Brain microvascular endothelial cell (primary cell): ENCODE measurements at regions not wholly inside any gene's neighbourhood (a gene's known extent, or its start where the extent isn't known, plus 50 kb on each side); places are given as distances from the start of the nearest gene placed in this dataset.

Experiments used
- DNase-seq: peaks from one replicate; pipeline ENCODE4 v3.0.0-alpha.2; 2020
- H3K27ac ChIP-seq: fragments of 250-450 bp; sonication (Bioruptor Pico); 2 replicates; pipeline ENCODE4 v1.5.1; 2020; ENCODE audit warnings: mild to moderate bottlenecking, moderate library complexity
- H3K27me3 ChIP-seq: fragments of 250-450 bp; sonication (Bioruptor Pico); replicated peaks from 2 replicates; pipeline ENCODE4 v1.5.1; 2020; ENCODE audit warnings: mild to moderate bottlenecking
- H3K36me3 ChIP-seq: fragments of 250-450 bp; sonication (Bioruptor Pico); replicated peaks from 2 replicates; pipeline ENCODE4 v1.5.1; 2020; ENCODE audit warnings: mild to moderate bottlenecking
- H3K4me3 ChIP-seq: 2 replicates; pipeline ENCODE4 v1.5.1; 2011; ENCODE audit warnings: low read depth, mild to moderate bottlenecking, control low read depth, low read length, moderate library complexity
- CTCF ChIP-seq: IDR thresholded peaks from 2 replicates; pipeline ENCODE4 v1.5.1; 2011; ENCODE audit warnings: low read depth, mild to moderate bottlenecking, moderate library complexity, low read length, control low read depth, inconsistent platforms; ENCODE audit errors: missing control alignments
- in situ Hi-C: cut with HindIII; loops from 2 replicates; pipeline ENCODE4 v1.10.0; 2017; ENCODE audit warnings: low sequenced_read_pairs, low pct_ligation_motif_present

GRCh38 chr2:122816803-122817202 lies 1061.4 kb downstream of the TSN start:
- DNase-seq, result no peak
- TF ChIP-seq CTCF, result no peak
- no peaks in the 10 kb centered on the region for H3K27me3 ChIP-seq
- no peak overlapping the region for H3K27ac ChIP-seq
- H3K4me3 ChIP-seq, result no peak overlapping the region
- in situ Hi-C loops, result no loop called here
- H3K36me3 ChIP-seq, result no peaks in the 10 kb centered on the region

GRCh38 chr2:122822319-122822718 lies 1066.9 kb downstream of the TSN start:
- no peak for TF ChIP-seq CTCF
- no peak for DNase-seq
- in situ Hi-C loops, result no loop called here
- H3K27ac ChIP-seq, result no peak overlapping the region
- H3K27me3 ChIP-seq, result no peaks in the 10 kb centered on the region
- no peak overlapping the region for H3K4me3 ChIP-seq
- no peaks in the 10 kb centered on the region for H3K36me3 ChIP-seq

- in situ Hi-C loops, result no loop called here
- H3K27me3 ChIP-seq, result no peaks in the 10 kb centered on the region
- no peak for TF ChIP-seq CTCF
- H3K27ac ChIP-seq, result no peak overlapping the region
- no peak for DNase-seq
- H3K4me3 ChIP-seq, result no peak overlapping the region
- H3K36me3 ChIP-seq, result no peaks in the 10 kb centered on the region
Measured at GRCh38 chr2:122830157-122830556, 1074.7 kb downstream of the TSN start.

- H3K4me3 ChIP-seq, result no peak overlapping the region
- no peaks in the 10 kb centered on the region for H3K27me3 ChIP-seq
- H3K36me3 ChIP-seq, result no peaks in the 10 kb centered on the region
- in situ Hi-C loops, result no loop called here
- no peak overlapping the region for H3K27ac ChIP-seq
- DNase-seq, result no peak
- no peak for TF ChIP-seq CTCF
Measured at GRCh38 chr2:122831649-122832048, 1076.2 kb downstream of the TSN start.

GRCh38 chr2:122843503-122843902 lies 1088.1 kb downstream of the TSN start:
- H3K27me3 ChIP-seq, result no peaks in the 10 kb centered on the region
- no peak for TF ChIP-seq CTCF
- in situ Hi-C loops, result no loop called here

GRCh38 chr2:122851161-122851560 lies 1095.7 kb downstream of the TSN start:
- in situ Hi-C loops, result no loop called here
- no peaks in the 10 kb centered on the region for H3K27me3 ChIP-seq
- H3K27ac ChIP-seq, result no peak overlapping the region
- DNase-seq, result no peak
- no peaks in the 10 kb centered on the region for H3K36me3 ChIP-seq
- no peak overlapping the region for H3K4me3 ChIP-seq
- no peak for TF ChIP-seq CTCF

More at GRCh38 chr2:122843503-122843902, 1088.1 kb downstream of the TSN start:
- DNase-seq, result no peak
- no peak overlapping the region for H3K4me3 ChIP-seq
- H3K36me3 ChIP-seq, result no peaks in the 10 kb centered on the region
- no peak overlapping the region for H3K27ac ChIP-seq
